KBM-7 (cell line): ENCODE measurements at regions not wholly inside any gene's neighbourhood (a gene's known extent, or its start where the extent isn't known, plus 50 kb on each side); places are given as distances from the start of the nearest gene placed in this dataset.
"Not testable (repeated sequence)": the region's sequence is repeated elsewhere in the genome, so short reads cannot be mapped to it uniquely, and the experiment has no call there.

Experiments used
- DNase-seq: peaks from one replicate; pipeline ENCODE4 v3.0.0-alpha.2; 2015
- in situ Hi-C: fragments of 300-500 bp; cut with MboI; formaldehyde crosslinking; loops from 2 replicates; pipeline ENCODE4 v1.14.3; 2020; ENCODE audit warnings: low sequenced_read_pairs, low pct_unique_long_range_greater_than_20kb, mixed read lengths

DNA sequence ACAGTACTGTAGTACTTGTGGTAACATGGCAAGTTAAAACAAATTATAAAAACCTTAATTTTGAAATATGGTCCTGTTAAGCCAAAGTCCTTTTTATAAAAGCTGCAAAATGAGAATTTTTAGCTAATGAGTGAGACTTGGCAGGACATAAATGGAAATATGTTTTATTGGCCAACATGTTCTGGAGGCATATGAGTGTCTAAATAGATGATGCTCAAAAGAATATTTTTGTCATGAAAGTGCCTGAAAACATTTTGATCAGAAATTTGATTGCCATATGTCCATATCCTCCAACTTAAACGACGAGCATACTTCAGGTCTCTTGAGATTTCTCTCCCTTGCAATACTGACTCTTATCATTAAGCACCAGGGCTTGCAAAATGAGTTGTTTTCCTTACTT lies 972.6 kb downstream of the TMTC2 start:
- no peak for DNase-seq
- in situ Hi-C loops: no loop called here

- in situ Hi-C loops: no loop called here
Observed at GRCh38 chr12:83656004-83656403, 969.3 kb downstream of the TMTC2 start.

GRCh38 chr12:83642205-83642604 lies 955.5 kb downstream of the TMTC2 start:
- in situ Hi-C loops: no loop called here
- DNase-seq: no peak

More at GRCh38 chr12:83656004-83656403, 969.3 kb downstream of the TMTC2 start:
- no peak for DNase-seq

GRCh38 chr12:83641789-83642188 lies 955.1 kb downstream of the TMTC2 start:
- DNase-seq: no peak
- in situ Hi-C loops: no loop called here

- in situ Hi-C loops: no loop called here
- DNase-seq: no peak
Observed at GRCh38 chr12:83634726-83635267, 948.1 kb downstream of the TMTC2 start.

DNA sequence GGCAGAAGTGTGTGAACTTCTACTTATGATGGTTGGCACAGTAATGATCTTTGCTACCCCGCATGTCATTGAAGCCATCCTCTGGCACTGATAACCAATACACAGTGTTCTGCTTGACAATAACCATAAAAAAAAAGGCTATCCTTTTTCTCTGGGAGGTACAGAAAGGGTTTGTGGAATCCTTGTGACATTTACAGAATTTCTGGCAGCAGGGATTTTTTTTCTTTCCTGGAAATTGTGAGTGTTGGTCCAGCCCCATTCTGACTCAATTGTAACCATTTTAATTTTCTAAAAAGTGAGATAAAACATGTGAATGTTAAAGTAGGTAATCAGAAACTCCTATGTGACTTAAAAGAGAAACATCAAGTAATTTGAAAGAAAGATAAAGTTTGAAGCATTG lies 943.8 kb downstream of the TMTC2 start:
- in situ Hi-C loops: no loop called here
- DNase-seq: no peak

GRCh38 chr12:83629931-83630330 lies 943.2 kb downstream of the TMTC2 start:
- no peak for DNase-seq
- in situ Hi-C loops: no loop called here

DNA sequence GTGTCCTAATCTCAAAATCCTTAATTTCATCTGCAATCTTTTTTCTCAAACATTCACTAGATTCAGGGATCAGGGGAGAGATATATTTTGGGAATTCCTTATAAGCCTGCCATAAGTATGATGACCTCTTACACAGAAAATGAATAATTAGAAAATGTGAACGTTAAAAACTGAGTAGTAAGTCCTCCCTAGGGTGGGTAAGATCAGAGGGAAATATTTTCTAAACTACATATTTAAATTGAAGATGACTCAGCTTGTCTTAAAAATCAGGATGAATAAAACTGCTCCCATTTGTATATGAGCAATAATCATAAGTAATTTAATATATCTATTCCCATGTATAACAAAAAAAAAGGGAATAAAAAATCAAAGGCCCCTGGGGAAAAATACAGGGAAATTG lies 935.5 kb downstream of the TMTC2 start:
- DNase-seq: no peak
- in situ Hi-C loops: no loop called here

DNA sequence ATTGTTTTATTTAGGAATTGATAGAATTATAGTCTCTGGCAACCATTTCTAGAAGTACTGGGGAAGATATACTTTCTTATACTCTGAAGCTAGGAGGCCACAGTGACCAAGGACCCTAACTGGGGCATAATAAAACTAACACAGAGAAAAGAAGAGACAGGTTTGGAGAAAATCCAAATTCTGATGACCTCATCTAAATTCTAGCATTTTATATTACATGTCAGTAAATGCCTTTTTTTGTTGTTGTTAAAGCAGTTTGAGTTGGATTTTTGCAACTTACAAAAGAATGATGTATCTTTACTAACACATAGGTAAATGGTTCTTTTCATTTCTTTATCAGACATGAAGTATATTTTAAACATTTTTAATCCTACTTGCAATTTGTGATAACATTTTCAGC lies 933.3 kb downstream of the TMTC2 start:
- in situ Hi-C loops: no loop called here
- no peak for DNase-seq

DNA sequence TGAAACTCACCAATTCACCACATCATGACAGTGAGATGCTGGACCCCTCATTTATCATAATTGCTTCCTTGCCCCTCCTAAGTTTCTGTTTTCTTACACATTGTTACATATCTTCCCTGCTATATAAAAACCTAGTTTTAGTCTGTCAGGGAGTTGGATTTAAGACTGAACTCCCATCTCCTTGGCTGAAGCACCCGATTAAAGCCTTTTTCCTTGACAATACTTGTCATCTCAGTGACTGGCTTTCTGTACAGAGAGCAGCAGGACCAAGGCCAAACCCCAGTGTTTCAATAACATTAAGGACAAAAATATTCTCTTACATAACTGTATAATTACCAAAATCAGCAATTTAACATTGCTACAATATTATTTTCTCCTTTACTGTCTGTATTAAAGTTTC lies 928.4 kb downstream of the TMTC2 start:
- no peak for DNase-seq
- in situ Hi-C loops: no loop called here

DNA sequence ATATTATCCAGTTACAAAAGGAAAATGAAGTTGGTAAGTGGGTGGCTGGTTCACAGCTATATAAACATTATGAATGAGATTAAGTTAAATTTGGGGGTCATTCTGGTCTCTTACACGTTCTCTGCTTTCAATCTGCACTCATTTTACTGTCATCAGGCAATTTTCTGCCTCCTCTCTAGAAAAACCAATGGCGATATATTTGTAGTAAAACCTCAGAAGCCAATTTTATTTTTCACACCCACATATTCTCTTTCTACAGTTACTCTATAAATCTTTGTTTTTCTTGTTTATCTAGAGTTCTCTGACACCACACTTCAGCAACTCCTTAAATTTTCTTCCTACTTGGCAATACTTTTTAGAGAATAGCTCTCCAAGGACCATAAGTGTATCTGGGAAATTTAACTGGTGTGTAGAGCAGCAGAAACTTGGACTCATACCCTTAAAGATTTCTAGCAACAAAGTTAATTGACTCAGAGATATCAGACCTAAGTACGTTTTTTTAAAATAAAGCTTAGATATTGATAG lies 926.9 kb downstream of the TMTC2 start:
- DNase-seq: no peak
- in situ Hi-C loops: no loop called here

GRCh38 chr12:83603106-83603505 lies 916.4 kb downstream of the TMTC2 start:
- no peak for DNase-seq
- in situ Hi-C loops: no loop called here

- DNase-seq: no peak
- in situ Hi-C loops: no loop called here
Observed at GRCh38 chr12:83575326-83575725, 888.6 kb downstream of the TMTC2 start.

GRCh38 chr12:83574142-83574541 lies 887.4 kb downstream of the TMTC2 start:
- in situ Hi-C loops: no loop called here
- DNase-seq: no peak

- no peak for DNase-seq
- in situ Hi-C loops: no loop called here
Observed at GRCh38 chr12:83573671-83574070, 887.0 kb downstream of the TMTC2 start.

DNA sequence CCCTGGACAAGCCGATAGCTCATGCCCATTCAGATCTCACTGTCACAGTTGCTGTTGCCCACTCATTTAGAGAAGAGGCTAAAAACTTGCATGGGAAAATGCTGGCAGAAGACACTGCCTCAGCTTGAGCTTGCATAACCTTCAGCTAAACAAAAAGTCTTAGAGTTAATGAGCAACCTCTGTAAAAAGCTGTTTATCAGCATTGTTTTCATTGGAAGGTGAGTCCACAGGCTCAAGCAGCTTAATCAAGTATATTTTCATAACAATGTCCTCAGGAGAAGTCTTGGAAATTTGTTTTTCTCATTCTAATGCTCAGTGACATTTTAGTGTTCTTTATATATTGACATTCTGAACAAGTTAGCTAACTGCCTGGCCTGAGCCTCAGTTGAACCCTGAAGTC lies 872.9 kb downstream of the TMTC2 start:
- no peak for DNase-seq
- in situ Hi-C loops: no loop called here

GRCh38 chr12:83556040-83556439 lies 869.3 kb downstream of the TMTC2 start:
- in situ Hi-C loops, DNase-seq: not testable (repeated sequence)

GRCh38 chr12:83541446-83541845 lies 854.7 kb downstream of the TMTC2 start:
- in situ Hi-C loops: no loop called here

DNA sequence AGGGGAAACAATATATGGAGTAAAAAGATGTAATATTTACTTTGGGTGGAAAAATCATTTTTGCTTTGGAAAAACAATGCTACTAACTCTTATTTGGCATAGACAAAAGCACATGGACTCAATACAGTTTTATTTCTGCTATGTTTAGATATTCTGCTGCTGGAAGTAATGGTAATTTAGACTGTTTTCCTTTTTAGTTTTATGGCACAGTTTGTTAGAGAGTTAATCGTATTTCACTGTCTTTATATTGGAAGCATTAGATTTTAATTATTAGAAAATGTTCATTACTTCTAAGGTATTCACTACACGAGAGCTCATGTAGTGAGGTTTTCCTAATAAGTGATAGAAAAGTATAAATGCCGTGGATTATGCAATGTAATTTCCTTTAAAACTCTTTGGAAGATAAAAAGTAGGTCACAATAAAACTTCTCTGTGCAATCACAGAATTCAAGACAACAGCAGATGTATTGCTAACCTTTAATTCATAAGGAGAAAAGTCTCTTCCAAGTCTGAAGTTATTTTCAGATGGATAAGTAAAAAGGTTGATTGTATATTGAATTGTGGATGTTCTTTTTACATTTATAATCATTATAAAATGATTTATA lies 851.8 kb downstream of the TMTC2 start:
- DNase-seq: no peak

More at GRCh38 chr12:83541446-83541845, 854.7 kb downstream of the TMTC2 start:
- DNase-seq: no peak

DNA sequence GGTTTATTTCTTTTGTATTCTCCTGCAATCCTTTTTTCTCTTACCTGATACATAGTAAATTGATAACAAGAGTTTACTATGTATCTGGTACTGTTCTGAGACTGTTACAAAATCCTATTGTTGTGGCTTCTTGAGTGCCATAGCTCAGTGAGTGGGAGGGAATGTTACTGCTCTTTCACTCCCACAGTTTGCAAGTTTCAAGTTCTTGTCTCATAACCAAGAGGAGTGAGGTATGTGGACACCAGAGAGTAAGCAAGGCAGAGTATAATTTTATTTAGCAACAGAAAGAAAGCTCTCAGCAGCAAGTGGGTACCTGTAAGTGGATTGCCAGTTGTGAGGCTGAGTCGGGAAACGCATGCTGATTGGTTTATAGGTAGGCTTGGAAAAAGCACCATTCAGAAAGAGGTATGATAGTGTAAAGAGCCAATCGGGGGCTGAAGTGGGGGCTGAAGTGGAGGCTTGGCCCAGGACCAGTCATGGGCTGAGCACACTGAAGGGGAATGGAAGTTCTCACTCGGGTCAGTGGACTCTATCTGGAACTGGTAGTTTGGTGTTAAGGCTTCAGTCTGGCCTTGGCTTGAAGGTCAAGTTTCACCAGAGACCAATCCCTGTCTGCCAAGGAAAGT lies 850.8 kb downstream of the TMTC2 start:
- in situ Hi-C loops: no loop called here
- DNase-seq: no peak

More for the DNA sequence above, 851.8 kb downstream of the TMTC2 start:
- in situ Hi-C loops: no loop called here

DNA sequence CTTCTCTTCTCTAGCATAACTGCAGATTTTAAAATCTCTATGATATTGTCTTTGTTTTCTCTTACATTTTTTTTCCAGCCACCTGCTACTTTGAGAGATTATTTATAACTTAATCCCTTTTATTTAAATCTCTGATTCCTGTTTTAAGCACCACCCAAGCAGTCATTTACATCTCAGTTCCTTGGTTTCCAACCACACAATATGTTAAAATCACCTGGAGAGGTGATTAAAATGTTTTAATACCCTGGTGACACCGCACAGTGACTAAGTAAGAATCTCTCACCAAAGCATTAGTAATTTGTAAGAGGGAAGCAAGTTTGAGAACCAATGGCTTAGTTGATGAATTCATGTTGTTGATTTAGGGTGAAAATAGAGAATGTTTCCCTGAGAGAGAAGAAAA lies 849.8 kb downstream of the TMTC2 start:
- no peak for DNase-seq
- in situ Hi-C loops: no loop called here
